Glomerular visceral epithelial cell (primary cell): ENCODE measurements at regions not wholly inside any gene's neighbourhood (a gene's known extent, or its start where the extent isn't known, plus 50 kb on each side); places are given as distances from the start of the nearest gene placed in this dataset.

Experiments used
- DNase-seq: peaks from one replicate; pipeline ENCODE4 v3.0.0-alpha.2; 2016; ENCODE audit errors: extremely low spot score

DNA sequence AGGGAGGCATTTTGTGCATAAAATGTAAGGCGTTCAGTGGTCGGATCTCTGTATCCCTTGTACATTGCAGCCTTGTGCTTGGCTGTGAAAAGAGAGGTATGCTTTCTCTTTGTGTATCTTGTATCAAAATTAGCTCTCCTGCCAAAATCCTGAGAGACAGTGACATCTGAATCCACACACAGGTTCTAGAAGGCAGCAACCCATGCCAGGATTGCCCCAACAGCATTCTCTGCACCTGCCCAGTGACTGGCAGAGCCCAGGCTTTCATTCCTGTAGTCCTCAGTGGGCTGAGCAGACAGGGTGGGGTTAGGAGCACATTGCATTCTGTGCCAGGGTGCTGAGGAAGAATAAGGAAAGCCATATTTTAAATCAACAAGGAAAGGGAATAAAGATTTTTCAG is 740.3 kb upstream of the RAB6C start:
- no peak for DNase-seq

DNA sequence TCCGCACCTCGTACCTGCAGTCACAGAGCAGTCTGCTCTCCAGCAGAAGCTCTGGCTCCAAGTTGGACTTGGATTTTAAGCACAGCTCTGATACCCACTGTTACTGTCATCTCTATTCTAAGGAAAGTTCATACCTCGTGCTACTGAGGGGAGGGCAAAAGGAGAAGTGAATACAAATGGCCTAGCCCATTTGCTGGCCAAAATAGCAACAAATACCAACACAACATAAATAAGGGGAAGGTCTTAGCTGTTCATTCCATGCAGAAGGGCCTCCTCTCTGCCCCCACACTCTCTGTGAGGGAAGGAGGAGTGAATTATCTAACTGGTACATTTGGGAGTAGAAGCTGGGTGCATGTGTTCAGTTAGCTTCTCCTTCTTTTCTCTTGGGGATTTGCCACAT is 739.4 kb upstream of the RAB6C start:
- no peak for DNase-seq

DNA sequence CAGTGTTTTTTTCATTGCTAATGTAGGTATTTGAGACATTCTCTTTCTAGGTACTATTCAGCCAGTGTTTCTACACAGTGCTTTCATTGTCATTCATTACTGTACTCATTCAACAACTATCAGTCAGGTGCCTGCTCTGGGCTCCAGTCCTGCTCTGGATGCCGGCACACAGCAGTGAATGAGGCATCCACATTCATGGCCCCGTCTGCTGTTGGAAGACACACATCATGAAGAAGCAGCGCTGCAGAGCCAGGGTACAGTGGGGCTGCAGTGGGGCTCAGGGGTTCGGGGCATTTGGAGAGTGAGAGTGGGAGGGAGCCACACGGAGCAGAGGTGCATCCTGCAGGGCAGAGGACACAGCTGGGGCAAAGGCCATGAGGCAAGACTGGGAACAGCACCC is 737.2 kb upstream of the RAB6C start:
- DNase-seq = no peak

DNA sequence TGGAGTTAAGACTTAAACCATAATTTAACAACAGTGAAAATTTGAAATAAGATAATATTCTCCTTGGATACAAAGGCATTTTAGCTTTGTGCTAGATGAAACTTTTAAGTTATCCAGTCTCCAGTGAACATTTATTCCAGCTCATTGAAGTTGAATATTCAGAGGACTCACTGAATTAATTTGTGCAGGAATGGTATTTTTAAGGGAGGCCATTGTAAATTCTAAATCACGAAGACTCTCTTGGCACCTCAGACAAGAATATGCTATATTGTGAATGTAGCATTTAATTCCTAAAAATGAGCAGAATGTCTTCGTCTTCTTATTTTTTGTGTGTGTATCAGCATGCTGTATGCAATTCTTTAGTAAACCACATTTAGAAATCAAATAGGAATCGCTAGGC is 731.7 kb upstream of the RAB6C start:
- DNase-seq = no peak

DNA sequence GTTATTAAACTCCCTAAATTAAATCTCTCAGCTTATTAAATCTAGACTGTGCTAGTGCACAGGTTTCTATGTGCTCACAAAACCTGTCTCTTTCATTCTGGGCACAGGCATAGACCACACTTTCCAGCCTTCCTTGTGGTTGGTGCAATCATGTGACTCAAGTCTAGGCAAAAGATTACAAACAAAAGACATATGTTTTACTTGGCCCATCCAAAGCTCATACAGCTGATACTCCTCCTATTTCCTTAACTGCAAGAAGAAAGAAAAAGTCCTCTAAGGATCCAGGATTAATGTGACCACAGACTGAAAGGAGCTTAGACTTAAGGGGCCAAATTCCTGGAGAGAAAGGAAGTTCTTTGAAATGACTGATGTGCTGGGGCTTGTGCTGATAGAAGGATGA is 731.3 kb upstream of the RAB6C start:
- DNase-seq = no peak

DNA sequence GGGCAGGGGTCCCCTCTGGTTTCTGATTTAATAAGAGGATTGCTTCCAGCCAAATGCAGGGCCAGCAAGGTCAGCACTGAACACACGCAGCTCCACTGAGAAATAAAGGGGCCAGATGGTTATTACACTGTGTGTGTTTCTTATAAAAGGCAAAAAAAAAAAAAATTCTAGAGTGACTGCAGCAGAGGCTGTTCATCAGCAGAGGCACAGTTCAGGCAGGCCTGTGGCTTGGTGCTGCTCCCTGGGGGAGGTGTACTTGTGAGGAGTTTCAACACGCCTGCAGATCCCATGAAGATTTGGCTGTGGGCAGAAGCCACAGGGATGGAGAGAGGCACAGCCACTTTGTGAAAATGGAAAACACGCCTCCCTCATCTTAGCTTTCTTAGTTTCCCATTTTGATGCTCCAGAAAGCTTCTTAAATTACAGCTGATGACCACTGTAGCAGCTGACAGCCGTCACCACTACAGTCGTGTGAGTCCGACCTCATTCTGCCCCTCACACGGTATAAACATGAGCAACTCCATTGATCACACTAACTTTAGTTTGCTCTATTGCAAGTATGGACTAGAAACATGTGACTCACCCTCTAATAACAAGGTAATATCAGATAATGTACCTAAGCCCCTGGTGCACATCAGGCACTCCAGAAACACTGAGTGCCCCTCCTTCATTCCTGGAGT is 726.5 kb upstream of the RAB6C start:
- no peak for DNase-seq

DNA sequence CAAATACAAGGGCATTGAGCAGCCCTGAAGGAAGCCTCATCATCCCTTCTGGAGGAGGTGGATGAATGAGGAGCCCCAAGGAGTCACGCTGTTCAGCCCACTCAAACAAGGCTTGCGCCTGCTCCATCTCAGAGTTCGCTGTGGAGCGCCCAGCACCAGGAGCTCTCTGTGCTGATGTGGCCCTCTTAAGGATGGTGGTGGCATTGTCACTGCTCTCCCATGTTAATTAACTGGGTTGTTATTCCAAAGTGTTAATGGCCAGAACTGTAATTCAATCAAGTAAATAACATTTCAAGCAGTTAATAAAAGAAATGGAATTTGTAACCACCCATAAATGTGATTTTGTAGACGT is 726.0 kb upstream of the RAB6C start:
- DNase-seq = no peak

DNA sequence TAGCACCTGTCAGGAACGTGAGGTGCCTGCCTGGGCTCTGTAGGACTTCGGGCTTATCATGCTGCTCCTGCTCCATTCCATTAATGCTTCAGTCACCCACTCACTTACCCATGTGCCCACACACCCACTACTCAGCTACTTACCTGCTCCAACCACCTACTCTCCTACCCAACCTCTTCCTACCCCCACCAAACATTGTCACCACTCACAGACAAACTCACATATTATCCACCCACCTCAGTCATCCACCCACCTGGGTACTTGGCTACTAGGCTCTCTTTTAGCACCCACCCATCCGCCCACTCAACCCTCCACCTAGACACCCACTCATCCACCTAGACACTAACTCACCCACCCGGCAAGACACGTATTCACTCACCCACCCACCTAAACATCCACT is 724.7 kb upstream of the RAB6C start:
- DNase-seq = no peak

DNA sequence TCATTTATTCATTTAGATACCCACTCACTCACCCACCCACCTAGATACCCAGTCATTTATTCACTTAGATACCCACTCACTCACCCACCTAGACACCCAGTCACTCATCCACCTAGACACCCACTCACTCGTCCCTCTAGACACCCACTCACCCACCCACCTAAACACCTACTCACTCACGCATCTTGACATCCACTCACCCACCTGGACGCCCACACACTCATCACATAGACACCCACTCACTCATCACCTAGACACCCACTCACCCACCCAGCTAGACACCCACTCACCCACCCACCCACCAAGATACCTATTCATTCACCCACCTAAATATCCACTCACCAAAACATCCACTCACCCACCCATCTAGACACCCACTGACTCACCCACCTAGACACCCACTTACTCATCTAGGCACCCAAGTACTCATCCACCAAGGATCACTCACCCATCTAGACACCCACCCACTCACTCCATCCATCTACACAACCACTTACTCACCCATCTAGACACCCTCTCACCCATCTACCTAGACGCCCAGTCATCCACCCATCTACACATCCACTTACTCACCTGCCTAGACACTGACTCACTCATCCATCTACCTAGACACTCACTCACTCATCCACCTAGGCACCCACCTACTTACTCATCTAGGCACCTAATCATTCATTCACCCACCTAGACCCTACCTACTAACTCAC is 723.7 kb upstream of the RAB6C start:
- no peak for DNase-seq

DNA sequence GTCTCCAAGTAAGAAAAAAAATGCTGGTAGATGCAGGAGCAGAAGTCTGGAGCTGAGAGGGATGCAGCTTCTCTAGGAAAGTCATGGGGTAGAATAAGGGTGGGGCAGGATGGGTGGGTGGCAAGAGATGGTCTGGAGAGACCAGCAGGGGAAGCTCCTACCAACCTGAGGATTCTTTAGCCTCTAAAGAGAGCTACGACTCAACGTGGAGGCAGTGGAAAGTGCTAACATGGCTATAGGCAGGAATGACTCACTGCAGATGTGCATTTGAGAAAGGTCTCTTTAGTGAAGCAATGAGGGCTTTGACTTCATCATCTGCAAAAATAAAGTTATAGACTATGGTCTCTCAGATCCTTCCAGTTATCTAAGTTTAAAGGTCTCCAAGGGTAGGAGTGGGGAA is 722.8 kb upstream of the RAB6C start:
- DNase-seq = no peak

DNA sequence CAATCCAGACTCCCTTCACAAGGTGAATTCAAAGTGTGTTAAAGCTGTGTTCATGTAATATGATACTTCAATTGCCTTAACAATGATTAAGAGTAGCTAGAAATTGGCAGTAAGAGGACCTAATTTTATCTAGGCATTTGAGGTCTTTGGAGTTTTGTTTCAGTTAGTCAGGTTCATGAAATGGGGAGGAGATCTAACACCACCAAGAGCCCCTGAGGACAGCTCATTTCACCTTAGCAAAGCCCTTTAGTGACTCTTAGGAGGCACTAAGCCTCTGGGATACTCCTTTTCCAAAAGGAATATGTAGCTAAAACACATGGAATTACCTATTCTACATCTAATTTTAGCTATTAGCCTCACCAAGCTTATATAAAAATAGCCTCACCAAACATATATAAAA is 716.5 kb upstream of the RAB6C start:
- DNase-seq = no peak

DNA sequence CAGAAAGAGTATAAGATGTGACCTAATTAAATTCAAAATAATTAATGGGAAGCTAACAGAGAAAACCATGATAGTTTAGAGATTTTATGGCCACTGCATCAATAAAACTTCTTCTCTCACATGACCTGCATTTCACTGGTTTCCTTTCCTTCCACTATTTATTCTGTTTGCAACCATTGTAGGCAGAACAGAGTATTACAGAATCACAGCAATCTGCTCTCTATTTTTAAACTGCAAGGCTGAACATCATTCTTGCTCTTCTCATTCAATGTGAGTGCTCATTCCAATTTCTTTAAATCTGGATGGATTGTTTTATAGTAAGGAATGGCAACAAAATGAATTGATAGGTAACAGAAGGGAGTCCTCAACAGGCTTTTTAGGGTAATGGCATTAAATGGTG is 715.5 kb upstream of the RAB6C start:
- no peak for DNase-seq

DNA sequence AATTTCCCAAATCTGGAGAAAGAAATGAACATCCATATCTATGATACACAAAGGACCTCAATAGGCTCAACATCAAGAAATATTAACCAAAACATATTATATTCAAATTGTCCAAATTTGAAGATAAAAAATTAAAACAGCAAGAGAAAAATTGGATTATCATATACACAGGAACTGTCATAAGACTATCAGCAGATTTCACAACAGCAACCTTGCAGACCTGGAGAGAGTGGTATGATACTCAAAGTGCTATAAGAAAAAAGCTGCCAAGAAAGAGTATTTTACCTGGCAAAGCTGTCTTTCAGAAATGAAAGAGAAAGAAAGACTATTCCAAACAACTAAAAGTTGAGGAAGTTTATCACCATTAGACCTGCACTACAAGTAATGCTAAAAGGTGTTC is 711.9 kb upstream of the RAB6C start:
- DNase-seq = no peak

DNA sequence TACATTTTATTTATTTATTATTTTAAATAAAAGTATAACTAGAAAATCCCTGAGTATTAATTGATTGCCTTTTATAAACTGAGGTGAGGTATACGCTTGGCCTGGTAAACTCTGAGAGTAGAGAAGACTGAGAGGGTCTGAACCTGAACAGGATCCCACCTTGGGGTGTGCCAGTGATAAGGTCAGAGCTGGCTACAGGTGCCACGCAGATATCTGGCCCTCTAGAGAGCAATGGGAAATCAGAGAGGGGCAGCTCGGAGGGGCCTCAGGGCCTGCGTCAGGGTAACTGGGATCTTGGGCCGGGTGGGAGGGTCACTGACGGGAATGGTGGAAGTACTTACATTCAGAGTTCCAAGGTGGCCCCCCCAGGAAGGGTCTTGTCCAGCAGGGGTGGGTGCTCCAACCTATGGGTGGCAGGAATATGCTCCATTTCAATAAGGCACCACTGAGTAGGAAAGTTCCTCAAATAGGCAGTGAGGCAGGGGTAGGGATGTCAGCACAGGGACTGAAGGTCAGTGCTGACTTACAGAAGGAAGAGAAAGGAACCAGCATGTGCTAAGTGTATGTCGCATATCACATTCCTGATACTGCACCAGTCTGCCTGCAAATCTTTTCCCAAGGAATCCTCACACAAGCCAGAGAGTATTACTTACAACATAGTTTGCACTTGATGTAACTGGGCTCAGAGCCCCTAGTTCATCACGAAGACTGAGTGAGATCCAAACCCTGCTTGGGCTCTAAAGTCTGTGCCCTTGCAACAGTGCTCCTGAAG is 706.0 kb upstream of the RAB6C start:
- no peak for DNase-seq

DNA sequence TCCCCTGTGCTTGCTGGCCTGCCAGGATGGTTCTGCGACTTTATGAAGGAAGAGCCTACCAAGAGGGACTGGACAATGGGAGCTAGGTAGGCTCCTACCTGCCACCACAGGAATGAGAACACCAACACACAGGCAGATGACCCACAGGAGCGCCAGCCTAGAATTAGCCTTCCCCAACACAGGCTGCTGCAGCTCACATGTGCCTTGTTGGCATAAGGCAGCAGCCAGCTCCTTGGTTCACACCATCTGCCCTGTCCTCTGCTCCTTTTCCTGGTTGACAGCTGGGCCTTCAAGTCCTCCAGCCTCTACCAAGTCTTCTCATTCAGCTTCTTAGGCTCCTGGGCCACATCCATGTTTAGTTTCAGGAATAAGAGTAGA is 705.4 kb upstream of the RAB6C start:
- DNase-seq = no peak

DNA sequence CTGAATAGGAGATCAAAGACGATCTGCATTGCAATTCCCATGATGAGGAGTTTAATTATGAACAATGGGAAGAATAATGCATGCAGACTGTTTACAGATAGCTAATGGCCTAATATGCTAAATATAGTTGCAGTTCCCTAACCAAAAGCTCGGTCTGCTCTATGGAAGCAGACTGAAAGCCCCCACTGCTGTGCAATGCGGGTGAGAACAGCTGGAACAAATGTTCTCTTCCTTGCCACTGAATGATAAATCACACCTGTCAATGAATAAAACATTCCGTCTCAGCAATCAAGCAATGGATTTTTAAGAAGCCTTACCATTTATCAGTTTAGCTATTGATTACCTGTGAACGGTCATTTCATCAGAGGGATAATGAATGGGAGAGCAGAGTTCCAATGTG is 704.5 kb upstream of the RAB6C start:
- no peak for DNase-seq

DNA sequence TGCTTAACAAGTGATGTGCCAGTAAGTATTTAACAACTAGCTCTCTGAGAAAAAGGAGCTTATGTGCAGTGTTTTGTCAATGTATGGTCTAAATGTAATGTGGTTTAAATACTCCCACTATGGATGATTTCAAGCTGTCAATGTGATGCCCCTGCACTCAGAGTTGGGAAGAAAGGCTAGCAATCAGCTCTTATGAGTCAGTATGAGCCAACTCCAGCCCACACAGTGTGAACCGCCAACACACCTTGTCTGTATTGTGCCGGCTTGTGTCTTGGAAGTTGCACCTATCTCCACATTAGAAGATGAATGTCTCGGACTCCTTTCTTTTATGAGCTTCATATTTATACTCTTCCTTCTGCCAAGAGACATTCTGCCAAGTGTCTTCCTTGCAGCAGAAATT is 703.8 kb upstream of the RAB6C start:
- no peak for DNase-seq

DNA sequence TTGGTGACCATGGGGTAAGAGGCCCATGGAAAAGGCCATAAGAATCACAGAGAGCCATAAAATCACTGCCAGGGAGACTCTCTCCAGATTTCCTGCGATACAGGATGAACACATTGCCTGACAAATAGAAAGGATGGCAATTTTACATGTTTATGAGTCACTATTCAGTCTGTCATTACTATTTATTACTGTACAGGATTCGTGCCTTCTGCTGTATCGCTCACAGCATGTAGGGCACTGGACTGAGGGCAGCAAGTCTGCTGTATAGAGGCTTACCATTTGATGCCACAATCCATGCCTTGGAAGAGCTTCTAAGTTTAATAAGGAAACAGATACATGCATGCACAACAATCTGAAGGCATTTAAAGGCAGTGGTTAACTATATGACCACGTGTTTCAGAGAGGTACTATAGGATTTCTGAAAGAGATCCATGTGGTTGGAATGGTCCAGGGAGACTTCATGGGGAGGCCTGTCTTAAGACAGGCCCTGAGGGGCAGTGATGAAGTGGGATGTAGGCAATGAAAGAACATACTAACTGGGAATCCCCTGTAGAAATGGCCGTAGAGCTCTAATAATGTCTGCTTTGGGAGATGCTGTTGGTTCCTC is 702.4 kb upstream of the RAB6C start:
- no peak for DNase-seq

DNA sequence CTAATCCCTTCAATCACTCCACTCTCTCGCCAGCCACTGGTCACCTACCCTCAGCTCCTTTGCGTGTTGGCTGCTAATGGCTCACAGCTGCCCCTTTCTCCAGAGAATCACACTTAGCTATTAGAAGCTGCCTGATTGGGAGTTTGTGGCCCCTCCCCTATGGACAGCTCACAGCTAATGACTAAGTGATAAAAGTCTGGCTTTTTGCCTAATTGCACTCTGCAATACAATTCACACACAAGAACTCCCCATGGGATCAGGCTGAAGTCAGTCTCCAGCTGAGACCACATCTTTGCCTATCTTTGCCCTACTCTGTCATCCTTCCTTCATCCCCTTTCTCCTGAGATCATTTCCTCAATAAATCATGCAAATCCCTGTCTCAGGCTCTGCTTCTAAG is 701.9 kb upstream of the RAB6C start:
- no peak for DNase-seq

DNA sequence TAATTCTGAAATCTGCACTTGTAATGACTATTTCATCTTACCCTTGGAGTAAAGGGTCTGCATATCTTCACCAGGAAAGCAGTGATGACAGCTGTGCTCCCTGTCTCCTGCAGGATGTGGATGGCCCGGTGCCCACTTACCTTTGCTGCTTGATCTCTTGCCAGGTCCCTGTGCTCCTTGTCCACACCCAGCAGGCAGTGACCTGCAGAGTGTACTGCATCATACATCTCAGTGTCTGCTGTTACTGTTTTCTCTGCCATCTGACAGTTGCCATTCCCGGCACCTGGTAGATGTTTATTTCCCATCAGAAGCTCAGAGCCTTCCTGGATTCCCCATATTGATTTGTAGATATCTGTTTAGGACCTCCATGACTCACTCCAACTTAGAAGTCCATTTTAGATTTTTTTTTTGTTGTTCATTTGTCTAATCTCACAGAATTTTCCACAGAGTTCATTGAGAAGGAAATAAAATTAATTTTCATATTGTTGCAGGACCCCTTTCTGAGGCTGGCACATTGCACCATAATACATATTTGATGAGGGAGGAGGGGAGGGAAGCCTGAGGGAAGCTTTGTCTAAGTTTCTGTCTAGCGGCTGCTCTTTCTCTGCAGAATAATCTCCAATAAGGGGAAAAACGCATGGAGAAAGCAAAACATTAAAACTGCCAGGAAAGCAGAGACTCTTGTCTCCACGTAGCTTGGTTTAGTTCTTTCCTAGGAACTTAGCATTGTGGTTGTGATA is 697.5 kb upstream of the RAB6C start:
- no peak for DNase-seq

DNA sequence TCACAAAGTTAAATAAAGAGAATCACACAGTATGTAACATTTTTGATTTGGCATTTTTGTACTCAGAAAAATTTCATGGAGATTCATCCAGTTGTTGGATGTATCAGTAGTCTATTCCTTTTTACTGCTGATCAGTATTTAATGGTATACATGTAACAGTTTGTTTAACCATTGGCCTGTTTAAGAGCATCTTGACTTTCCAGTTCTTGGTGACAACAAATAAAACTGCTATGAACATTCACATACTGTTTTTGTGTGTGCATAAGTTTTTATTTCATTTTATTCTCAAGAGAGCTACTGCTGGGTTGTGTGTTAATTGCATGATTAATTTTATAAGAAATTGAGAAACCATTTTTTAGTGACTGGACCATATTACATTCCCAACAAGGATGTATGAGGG is 694.5 kb upstream of the RAB6C start:
- DNase-seq = no peak

DNA sequence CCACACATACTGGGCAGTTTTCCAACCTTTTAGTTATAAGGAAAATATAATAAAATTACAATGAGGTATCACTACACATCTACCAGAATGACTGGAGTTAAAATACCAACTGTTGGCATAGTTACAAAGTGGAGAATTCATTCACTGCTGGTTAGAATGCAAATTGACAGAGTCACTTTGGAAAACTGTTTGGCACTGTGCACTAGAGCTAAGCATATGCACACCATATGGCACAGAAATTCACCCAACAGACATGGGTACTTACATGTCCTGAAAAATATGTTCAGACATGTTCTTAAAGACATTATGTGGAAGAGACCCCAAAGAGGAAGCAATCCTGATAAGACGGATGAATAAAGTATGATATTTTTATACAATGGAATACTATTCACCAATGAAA is 686.1 kb upstream of the RAB6C start:
- no peak for DNase-seq
